ENCODE measurements at regions not wholly inside any gene's neighbourhood (a gene's known extent, or its start where the extent isn't known, plus 50 kb on each side); places are given as distances from the start of the nearest gene placed in this dataset.

DNA sequence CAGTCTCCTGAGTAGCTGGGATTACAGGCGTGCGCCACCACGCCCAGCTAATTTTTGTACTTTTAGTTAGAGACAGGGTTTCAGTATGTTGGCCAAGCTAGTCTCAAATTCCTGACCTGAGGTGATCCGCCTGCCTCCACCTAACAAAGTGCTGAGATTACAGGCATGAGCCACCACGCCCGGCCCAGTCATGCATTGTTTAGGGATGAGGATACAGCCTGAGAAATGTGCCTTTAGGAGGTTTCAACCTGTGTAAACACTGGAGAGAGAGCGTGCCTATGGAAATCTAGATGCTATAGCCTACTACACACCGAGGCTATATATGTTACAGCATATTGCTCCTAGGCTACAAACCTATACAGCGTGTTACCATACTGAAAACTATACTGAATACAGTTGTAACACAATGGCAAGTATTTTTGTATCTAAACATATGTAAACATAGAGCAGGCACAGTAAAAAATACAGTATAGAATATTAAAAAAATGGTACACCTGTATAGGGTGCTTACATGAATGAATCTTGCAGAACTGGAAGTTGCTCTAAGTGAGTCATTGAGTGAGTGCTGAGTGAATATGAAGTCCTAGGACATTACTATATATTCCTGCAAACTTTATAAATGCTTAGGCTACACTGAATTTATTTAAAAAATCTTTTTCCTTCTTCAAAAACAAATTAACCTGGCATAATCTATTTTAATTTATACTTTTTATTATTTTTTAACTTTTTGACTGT is 588.2 kb upstream of the ADGRL3 start:
- TF ChIP-seq, protein P1, sequence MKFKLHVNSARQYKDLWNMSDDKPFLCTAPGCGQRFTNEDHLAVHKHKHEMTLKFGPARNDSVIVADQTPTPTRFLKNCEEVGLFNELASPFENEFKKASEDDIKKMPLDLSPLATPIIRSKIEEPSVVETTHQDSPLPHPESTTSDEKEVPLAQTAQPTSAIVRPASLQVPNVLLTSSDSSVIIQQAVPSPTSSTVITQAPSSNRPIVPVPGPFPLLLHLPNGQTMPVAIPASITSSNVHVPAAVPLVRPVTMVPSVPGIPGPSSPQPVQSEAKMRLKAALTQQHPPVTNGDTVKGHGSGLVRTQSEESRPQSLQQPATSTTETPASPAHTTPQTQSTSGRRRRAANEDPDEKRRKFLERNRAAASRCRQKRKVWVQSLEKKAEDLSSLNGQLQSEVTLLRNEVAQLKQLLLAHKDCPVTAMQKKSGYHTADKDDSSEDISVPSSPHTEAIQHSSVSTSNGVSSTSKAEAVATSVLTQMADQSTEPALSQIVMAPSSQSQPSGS (CRISPR knock-in tag; IDR thresholded peaks at IDR 0.05; ENCODE audit: borderline replicate concordance, low read depth): no peak
- TF ChIP-seq, protein P2, sequence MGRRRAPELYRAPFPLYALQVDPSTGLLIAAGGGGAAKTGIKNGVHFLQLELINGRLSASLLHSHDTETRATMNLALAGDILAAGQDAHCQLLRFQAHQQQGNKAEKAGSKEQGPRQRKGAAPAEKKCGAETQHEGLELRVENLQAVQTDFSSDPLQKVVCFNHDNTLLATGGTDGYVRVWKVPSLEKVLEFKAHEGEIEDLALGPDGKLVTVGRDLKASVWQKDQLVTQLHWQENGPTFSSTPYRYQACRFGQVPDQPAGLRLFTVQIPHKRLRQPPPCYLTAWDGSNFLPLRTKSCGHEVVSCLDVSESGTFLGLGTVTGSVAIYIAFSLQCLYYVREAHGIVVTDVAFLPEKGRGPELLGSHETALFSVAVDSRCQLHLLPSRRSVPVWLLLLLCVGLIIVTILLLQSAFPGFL (CRISPR knock-in tag; IDR thresholded peaks at IDR 0.05; ENCODE audit: borderline replicate concordance): no peak
- TF ChIP-seq, protein P3, sequence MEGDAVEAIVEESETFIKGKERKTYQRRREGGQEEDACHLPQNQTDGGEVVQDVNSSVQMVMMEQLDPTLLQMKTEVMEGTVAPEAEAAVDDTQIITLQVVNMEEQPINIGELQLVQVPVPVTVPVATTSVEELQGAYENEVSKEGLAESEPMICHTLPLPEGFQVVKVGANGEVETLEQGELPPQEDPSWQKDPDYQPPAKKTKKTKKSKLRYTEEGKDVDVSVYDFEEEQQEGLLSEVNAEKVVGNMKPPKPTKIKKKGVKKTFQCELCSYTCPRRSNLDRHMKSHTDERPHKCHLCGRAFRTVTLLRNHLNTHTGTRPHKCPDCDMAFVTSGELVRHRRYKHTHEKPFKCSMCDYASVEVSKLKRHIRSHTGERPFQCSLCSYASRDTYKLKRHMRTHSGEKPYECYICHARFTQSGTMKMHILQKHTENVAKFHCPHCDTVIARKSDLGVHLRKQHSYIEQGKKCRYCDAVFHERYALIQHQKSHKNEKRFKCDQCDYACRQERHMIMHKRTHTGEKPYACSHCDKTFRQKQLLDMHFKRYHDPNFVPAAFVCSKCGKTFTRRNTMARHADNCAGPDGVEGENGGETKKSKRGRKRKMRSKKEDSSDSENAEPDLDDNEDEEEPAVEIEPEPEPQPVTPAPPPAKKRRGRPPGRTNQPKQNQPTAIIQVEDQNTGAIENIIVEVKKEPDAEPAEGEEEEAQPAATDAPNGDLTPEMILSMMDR (IDR thresholded peaks at IDR 0.05): no peak

All from WTC11 (cell line).